Transverse colon (tissue), 4 donors: ENCODE measurements at regions not wholly inside any gene's neighbourhood (a gene's known extent, or its start where the extent isn't known, plus 50 kb on each side); places are given as distances from the start of the nearest gene placed in this dataset.

Experiments used
- CTCF ChIP-seq, 5 experiments: fragments of 200-600 bp in 3 of 5; fragments of 450-650 bp in 2 of 5; sonication (generic) in 3 of 5; IDR thresholded peaks; 1 replicate in 2 of 5; 2 replicates in 3 of 5; pipeline ENCODE4 v1.5.1; 2016 to 2017; ENCODE audit warnings: antibody characterized with exemption in 5 of 5, inconsistent platforms in 3 of 5, mild to moderate bottlenecking in 2 of 5, moderate library complexity in 1 of 5
- EP300 ChIP-seq: sonication (generic); formaldehyde crosslinking; IDR thresholded peaks from one replicate; pipeline ENCODE4 v1.6.1; 2017; ENCODE audit warnings: antibody characterized with exemption, low read depth
- POLR2A ChIP-seq: fragments of 450-650 bp; IDR thresholded peaks from one replicate; pipeline ENCODE4 v1.6.1; 2016; ENCODE audit warnings: antibody characterized with exemption, mild to moderate bottlenecking, moderate library complexity
- POLR2AphosphoS5 ChIP-seq, 3 donors: sonication (generic); formaldehyde crosslinking; IDR thresholded peaks; one replicate each; pipeline ENCODE4 v1.6.1; 2016; ENCODE audit warnings: antibody characterized with exemption in 3 of 3

- TF ChIP-seq CTCF (IDR thresholded peaks at IDR 0.05) (no peak), EP300 (no peak), POLR2AphosphoS5 (IDR thresholded peaks at IDR 0.05) (no peak), POLR2A (no peak)
Measured at GRCh38 chr10:78870458-78870857, 198.3 kb upstream of the ZMIZ1 start.
